SK-N-SH treated with all-trans-retinoic acid at 6 μM for 48 hours (cell line): ENCODE measurements at regions not wholly inside any gene's neighbourhood (a gene's known extent, or its start where the extent isn't known, plus 50 kb on each side); places are given as distances from the start of the nearest gene placed in this dataset.

ENCODE experiments used
- ATAC-seq: fragments of 200-7000 bp; cut with Tn5 transposase; 3 replicates; pipeline ENCODE4 v1.9.1; 2020; ENCODE audit warnings: mild to moderate bottlenecking, moderate library complexity
- ARNTL ChIP-seq: fragments of 450-650 bp; formaldehyde crosslinking; IDR thresholded peaks from 2 replicates; pipeline ENCODE4 v1.5.0; 2020; ENCODE audit warnings: low read depth, mild to moderate bottlenecking, moderate library complexity, borderline replicate concordance
- BACH2 ChIP-seq: fragments of 250-450 bp; sonication (Bioruptor Pico); IDR thresholded peaks from 2 replicates; pipeline ENCODE4 v1.9.0; 2021; ENCODE audit warnings: mild to moderate bottlenecking, borderline replicate concordance
- CSDC2 ChIP-seq: fragments of 250-450 bp; sonication (Bioruptor Pico); IDR thresholded peaks from 2 replicates; pipeline ENCODE4 v1.5.0; 2020; ENCODE audit warnings: mild to moderate bottlenecking, moderate library complexity
- CSRNP3 ChIP-seq: fragments of 250-450 bp; sonication (Bioruptor Pico); IDR thresholded peaks from 2 replicates; pipeline ENCODE4 v1.5.1; 2021; ENCODE audit warnings: mild to moderate bottlenecking, moderate library complexity
- ESRRG ChIP-seq: fragments of 250-450 bp; sonication (Bioruptor Pico); IDR thresholded peaks from 2 replicates; pipeline ENCODE4 v1.6.1; 2021; ENCODE audit warnings: mild to moderate bottlenecking
- GLIS3 ChIP-seq: fragments of 250-450 bp; sonication (Bioruptor Pico); IDR thresholded peaks from 2 replicates; pipeline ENCODE4 v1.5.0; 2020; ENCODE audit warnings: mild to moderate bottlenecking, moderate library complexity
- ISL1 ChIP-seq: fragments of 250-450 bp; sonication (Bioruptor Pico); IDR thresholded peaks from 2 replicates; pipeline ENCODE4 v2.1.2; 2022; ENCODE audit warnings: mild to moderate bottlenecking, moderate library complexity
- OSR1 ChIP-seq: fragments of 250-450 bp; sonication (Bioruptor Pico); IDR thresholded peaks from 2 replicates; pipeline ENCODE4 v1.8.0; 2022; ENCODE audit warnings: moderate library complexity, mild to moderate bottlenecking, inconsistent platforms
- PATZ1 ChIP-seq: fragments of 250-450 bp; sonication (Bioruptor Pico); IDR thresholded peaks from 2 replicates; pipeline ENCODE4 v1.8.0; 2020; ENCODE audit warnings: mild to moderate bottlenecking, moderate library complexity, borderline replicate concordance
- POU6F1 ChIP-seq: fragments of 250-450 bp; sonication (Bioruptor Pico); IDR thresholded peaks from 2 replicates; pipeline ENCODE4 v1.8.0; 2021; ENCODE audit warnings: low read depth, mild to moderate bottlenecking, moderate library complexity, borderline replicate concordance
- PPARA ChIP-seq: fragments of 250-450 bp; sonication (Bioruptor Pico); IDR thresholded peaks from 2 replicates; pipeline ENCODE4 v1.5.0; 2020; ENCODE audit warnings: mild to moderate bottlenecking, borderline replicate concordance
- RARB ChIP-seq: fragments of 250-450 bp; sonication (Bioruptor Pico); IDR thresholded peaks from 2 replicates; pipeline ENCODE4 v1.8.0; 2021; ENCODE audit warnings: mild to moderate bottlenecking, moderate library complexity
- SNAI2 ChIP-seq: fragments of 250-450 bp; sonication (Bioruptor Pico); IDR thresholded peaks from 2 replicates; pipeline ENCODE4 v1.5.0; 2020; ENCODE audit warnings: mild to moderate bottlenecking, moderate library complexity
- TCF4 ChIP-seq: fragments of 250-450 bp; sonication (Bioruptor Pico); IDR thresholded peaks from 2 replicates; pipeline ENCODE4 v1.8.0; 2021; ENCODE audit warnings: mild to moderate bottlenecking, moderate library complexity, borderline replicate concordance
- TOX ChIP-seq: fragments of 250-450 bp; sonication (Bioruptor Pico); IDR thresholded peaks from 2 replicates; pipeline ENCODE4 v1.8.0; 2021; ENCODE audit warnings: mild to moderate bottlenecking, moderate library complexity, borderline replicate concordance
- TSHZ2 ChIP-seq: fragments of 250-450 bp; sonication (Bioruptor Pico); IDR thresholded peaks from 2 replicates; pipeline ENCODE4 v1.5.0; 2020; ENCODE audit warnings: mild to moderate bottlenecking, moderate library complexity
- ZC3H10 ChIP-seq: fragments of 250-450 bp; sonication (Bioruptor Pico); IDR thresholded peaks from 2 replicates; pipeline ENCODE4 v1.5.1; 2021; ENCODE audit warnings: mild to moderate bottlenecking, moderate library complexity
- ZFP30 ChIP-seq: fragments of 450-650 bp; formaldehyde crosslinking; IDR thresholded peaks from 2 replicates; pipeline ENCODE4 v1.5.0; 2022; ENCODE audit warnings: mild to moderate bottlenecking, moderate library complexity
- ZNF565 ChIP-seq: fragments of 450-650 bp; formaldehyde crosslinking; conservative IDR thresholded peaks from 2 replicates; pipeline ENCODE4 v1.5.0; 2020; ENCODE audit warnings: low read depth, mild to moderate bottlenecking, moderate library complexity
- ZNF70 ChIP-seq: fragments of 450-650 bp; formaldehyde crosslinking; IDR thresholded peaks from 2 replicates; pipeline ENCODE4 v1.5.0; 2020; ENCODE audit warnings: mild to moderate bottlenecking, moderate library complexity
- ZNF8 ChIP-seq: fragments of 450-650 bp; formaldehyde crosslinking; IDR thresholded peaks from 2 replicates; pipeline ENCODE4 v1.5.0; 2020; ENCODE audit warnings: mild to moderate bottlenecking, moderate library complexity

GRCh38 chr1:55800503-55800902, 585.3 kb upstream of the USP24 start:
- no peak for ATAC-seq
- TF ChIP-seq POU6F1 (CRISPR knock-in tag) (no peak), ZNF8 (CRISPR knock-in tag) (peak; percentile 91)

- TF ChIP-seq PPARA (CRISPR knock-in tag) = no peak
- no peak for TF ChIP-seq CSRNP3 (CRISPR knock-in tag)
- TF ChIP-seq PATZ1 = no peak
- TF ChIP-seq ESRRG (CRISPR knock-in tag) = no peak
- TF ChIP-seq ZNF70 (CRISPR knock-in tag) = no peak
- TF ChIP-seq TSHZ2 (CRISPR knock-in tag) = no peak
- TF ChIP-seq ISL1 = no peak
- no peak for TF ChIP-seq TOX (CRISPR knock-in tag)
- TF ChIP-seq TCF4 = no peak
- no peak for TF ChIP-seq CSDC2
- TF ChIP-seq ZFP30 (CRISPR knock-in tag) = no peak
- TF ChIP-seq GLIS3 = no peak
- no peak for TF ChIP-seq ARNTL (CRISPR knock-in tag)
- TF ChIP-seq OSR1 (CRISPR knock-in tag) = no peak
- TF ChIP-seq ZNF565 = no peak
- TF ChIP-seq POU6F1 (CRISPR knock-in tag) = no peak
- no peak for TF ChIP-seq ZC3H10 (CRISPR knock-in tag)
- TF ChIP-seq RARB (CRISPR knock-in tag) = no peak
- no peak for TF ChIP-seq BACH2 (CRISPR knock-in tag)
- TF ChIP-seq SNAI2 (CRISPR knock-in tag) = no peak
- TF ChIP-seq, all 23 proteins: peak for 0
- no peak for ATAC-seq
Measured at GRCh38 chr1:55793856-55794255, 578.7 kb upstream of the USP24 start.

- no peak for ATAC-seq
- TF ChIP-seq POU6F1 (CRISPR knock-in tag) (no peak), SNAI2 (CRISPR knock-in tag) (no peak)
Measured at GRCh38 chr1:55792870-55793269, 577.7 kb upstream of the USP24 start.
